ENCODE measurements at regions not wholly inside any gene's neighbourhood (a gene's known extent, or its start where the extent isn't known, plus 50 kb on each side); places are given as distances from the start of the nearest gene placed in this dataset.
"Not testable (repeated sequence)": the region's sequence is repeated elsewhere in the genome, so short reads cannot be mapped to it uniquely, and the experiment has no call there.

DNA sequence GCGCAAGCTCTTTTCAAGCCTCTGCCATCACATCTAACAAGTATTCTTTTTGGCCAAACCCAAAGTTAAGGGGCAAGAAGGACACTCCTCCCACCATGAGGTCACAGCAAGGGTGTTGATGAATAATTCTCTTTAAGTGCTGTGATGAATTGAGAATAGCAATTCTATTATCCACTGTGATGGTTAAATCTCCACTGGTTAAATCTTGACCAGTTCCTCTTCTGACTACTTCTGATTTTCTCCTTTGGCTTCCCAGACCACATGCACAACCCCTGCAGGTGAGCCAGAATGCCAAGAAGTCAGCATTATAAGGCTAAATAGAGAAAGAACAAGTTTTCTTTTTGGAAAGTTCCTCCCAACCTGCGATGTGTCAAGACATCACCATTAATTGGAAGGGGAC is 90.6 kb upstream of the BCL2L14 start:
- DNase-seq: no peak

GRCh38 chr12:11981121-11981733 is 89.5 kb upstream of the BCL2L14 start:
- no peak for DNase-seq

GRCh38 chr12:11984417-11984816 is 86.3 kb upstream of the BCL2L14 start:
- no peak for DNase-seq

GRCh38 chr12:11986165-11986564 is 84.6 kb upstream of the BCL2L14 start:
- no peak for DNase-seq

- DNase-seq: no peak
Measured at GRCh38 chr12:11987901-11988300, 82.8 kb upstream of the BCL2L14 start.

- no peak for DNase-seq
Measured at GRCh38 chr12:11991604-11992003, 79.1 kb upstream of the BCL2L14 start.

DNA sequence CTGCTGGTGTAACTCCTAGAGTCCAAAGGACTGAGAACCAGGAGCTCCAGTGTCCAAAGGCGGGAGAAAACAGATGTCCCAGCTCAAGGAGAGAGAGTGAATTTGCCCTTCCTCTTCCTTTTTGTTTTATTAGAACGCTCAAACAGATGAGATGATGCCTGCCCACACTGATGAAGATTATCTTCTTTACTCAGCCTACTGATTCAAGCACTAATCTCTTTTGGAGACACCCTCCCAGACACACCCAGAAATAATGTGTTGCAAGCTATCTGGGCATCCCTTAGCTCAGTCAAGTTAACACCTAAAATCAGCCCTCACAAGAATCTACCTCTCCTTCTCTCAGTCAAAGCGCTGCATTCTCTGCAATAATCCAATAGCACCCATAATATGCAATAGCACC is 78.2 kb upstream of the BCL2L14 start:
- no peak for DNase-seq

GRCh38 chr12:11998307-11998943 is 72.3 kb upstream of the BCL2L14 start:
- not testable (repeated sequence) for DNase-seq

DNA sequence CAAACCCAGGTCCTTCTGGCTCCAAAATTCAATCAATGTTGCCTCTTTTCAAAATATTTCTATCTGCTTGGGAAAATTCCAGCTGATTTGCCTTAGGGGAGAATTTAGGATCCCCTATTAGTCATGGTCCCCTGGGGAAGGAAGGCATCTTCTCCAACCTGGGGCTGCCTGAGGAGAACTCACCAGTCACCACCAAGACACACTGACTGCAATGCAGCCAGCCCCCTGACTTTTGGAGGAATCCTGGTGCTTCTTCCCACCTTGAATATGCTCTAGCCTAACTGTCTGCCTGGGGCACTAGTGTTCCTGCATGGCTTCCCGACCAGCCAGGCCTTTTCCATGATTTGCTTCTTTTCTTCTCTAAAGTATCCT is 71.8 kb upstream of the BCL2L14 start:
- no peak for DNase-seq

DNA sequence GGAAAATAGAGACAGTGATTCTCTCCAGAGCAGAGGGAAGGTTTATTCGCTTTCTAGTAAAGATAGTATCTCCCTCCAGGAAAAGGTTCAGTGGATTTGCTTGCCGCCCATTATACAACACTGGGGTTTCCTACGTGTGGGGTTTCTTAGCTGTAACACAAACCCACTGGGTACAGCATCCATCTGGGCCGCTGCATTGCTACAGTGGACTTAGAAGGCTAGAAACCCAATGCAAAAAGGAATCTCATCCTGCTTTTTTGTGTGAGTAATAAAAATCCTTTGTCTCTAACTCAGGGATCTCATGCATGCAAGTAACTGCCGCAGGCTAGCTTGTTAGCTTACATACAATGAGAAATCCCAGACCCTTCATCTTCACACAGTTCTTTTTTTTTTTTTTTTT is 67.1 kb upstream of the BCL2L14 start:
- no peak for DNase-seq

- DNase-seq: peak; percentile 47
Measured at GRCh38 chr12:12004524-12004923, 66.2 kb upstream of the BCL2L14 start.

GRCh38 chr12:12007001-12007712 is 63.6 kb upstream of the BCL2L14 start:
- DNase-seq: no peak

- no peak for DNase-seq
Measured at GRCh38 chr12:12007713-12008231, 63.0 kb upstream of the BCL2L14 start.

- no peak for DNase-seq
Measured at GRCh38 chr12:12008232-12008850, 62.4 kb upstream of the BCL2L14 start.

GRCh38 chr12:12008931-12009611 is 61.7 kb upstream of the BCL2L14 start:
- peak; percentile 11 for DNase-seq

DNA sequence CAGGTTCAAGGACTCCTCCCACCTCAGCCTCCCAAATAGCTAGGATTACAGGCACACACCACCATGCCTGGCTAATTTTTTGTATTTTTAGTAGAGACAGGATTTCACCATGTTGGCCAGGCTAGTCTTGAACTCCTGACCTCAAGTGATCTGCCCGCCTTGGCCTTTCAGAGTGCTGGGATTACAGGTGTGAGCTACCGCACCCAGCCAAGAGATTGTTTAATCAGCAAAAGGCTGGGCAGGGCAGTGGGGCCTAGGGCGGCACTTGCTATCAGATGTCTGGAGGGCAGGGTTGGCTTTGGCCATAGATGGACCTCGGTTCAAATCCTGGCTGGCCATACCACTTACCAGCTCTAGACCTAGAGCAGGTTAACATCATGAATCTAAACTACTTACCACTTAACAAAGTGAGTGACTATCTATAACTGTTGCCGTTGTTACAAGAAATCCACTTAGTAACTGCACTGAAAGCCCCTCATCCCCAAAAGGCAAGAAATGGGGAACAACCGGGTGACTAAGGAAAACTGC is 60.9 kb upstream of the BCL2L14 start:
- DNase-seq: not testable (repeated sequence)

GRCh38 chr12:12010277-12011039 is 60.3 kb upstream of the BCL2L14 start:
- DNase-seq: no peak

DNA sequence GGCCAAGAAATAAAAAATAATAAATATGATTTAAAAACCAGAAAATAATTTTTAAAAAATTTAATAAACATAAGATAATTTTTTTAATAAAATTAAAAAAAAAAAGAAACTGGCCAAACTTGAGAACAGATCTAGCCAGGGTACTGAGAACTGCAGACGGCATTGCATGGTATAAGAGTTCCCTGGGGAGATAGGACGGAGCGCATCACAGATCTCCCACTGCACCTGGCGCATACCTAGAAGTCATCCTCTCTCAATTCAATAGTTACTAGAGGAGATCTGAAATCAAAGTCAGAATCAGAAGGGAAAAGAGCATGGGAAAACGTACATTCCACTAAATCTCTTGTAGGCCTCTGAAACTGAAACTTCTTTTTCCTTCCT is 58.9 kb upstream of the BCL2L14 start:
- DNase-seq: no peak

GRCh38 chr12:12015073-12015685 is 55.6 kb upstream of the BCL2L14 start:
- no peak for DNase-seq

- DNase-seq: no peak
Measured at GRCh38 chr12:12016284-12017100, 54.2 kb upstream of the BCL2L14 start.

DNA sequence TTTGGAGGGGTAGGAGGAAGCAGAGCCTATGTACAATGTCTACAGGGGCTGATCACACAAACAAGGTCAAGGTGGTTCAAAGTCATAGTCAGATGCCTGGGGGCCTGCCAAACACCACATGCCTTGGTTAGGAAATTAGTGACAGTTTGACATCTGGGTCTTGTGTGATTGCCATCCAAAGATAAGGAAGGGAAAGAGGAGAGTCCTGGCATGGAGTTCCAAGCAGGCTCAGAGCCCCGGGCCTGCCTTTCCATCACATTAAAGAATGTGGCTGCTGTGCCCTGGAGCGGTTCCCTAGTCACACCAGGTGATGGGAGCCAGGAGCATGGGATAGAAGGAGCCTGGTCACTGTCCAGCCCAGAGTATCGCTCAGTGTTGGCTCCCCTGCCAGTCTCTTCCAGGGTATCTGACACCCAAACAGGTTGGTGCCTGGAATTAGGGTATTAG is 53.6 kb upstream of the BCL2L14 start:
- no peak for DNase-seq
